Left lung (tissue), 4 donors: ENCODE measurements at regions not wholly inside any gene's neighbourhood (a gene's known extent, or its start where the extent isn't known, plus 50 kb on each side); places are given as distances from the start of the nearest gene placed in this dataset.

Experiments
- ATAC-seq: fragments of 200-7000 bp; cut with Tn5 transposase; one replicate; pipeline ENCODE4 v1.9.1; 2020; ENCODE audit warnings: moderate library complexity
- DNase-seq, 4 donors: peaks; one replicate each; pipeline ENCODE4 v3.0.0-alpha.2; 2013 to 2020
- H3K27ac ChIP-seq, 2 donors: fragments of 200-600 bp; sonication (generic) in 1 of 2; one replicate each; pipeline versions ENCODE4 v1.5.0 to v1.8.0; 2020 to 2021
- H3K27me3 ChIP-seq, 2 donors: fragments of 200-600 bp; sonication (generic) in 1 of 2; one replicate each; pipeline versions ENCODE4 v1.5.0 to v1.8.0; 2020 to 2021
- H3K36me3 ChIP-seq, 2 donors: fragments of 200-600 bp; sonication (generic) in 1 of 2; one replicate each; pipeline versions ENCODE4 v1.5.0 to v1.8.0; 2020 to 2021
- H3K4me1 ChIP-seq, 2 donors: fragments of 200-600 bp; one replicate each; pipeline ENCODE4 v1.8.0; 2021
- H3K4me3 ChIP-seq, 2 donors: fragments of 200-600 bp; sonication (generic) in 1 of 2; one replicate each; pipeline versions ENCODE4 v1.5.0 to v1.8.0; 2020 to 2021; ENCODE audit warnings: mild to moderate bottlenecking in 1 of 2
- H3K9me3 ChIP-seq, 2 donors: fragments of 200-600 bp; sonication (generic) in 1 of 2; one replicate each; pipeline versions ENCODE4 v1.5.0 to v1.8.0; 2020 to 2021
- CTCF ChIP-seq, 2 donors: fragments of 200-600 bp; sonication (generic) in 1 of 2; IDR thresholded peaks; one replicate each; pipeline versions ENCODE4 v1.5.0 to v1.8.0; 2021; ENCODE audit warnings: antibody characterized with exemption in 2 of 2
- intact Hi-C, 2 donors: fragments of 100-400 bp; cut with DNase I; formaldehyde crosslinking; loops; one replicate each; pipeline versions ENCODE4 v1.11.2 to v1.14.2; 2022
- donor health status: DM: no; HTN: yes; CAD: no.
- donor health status: DM: no; HTN: no; CAD: no.

- no peak for ATAC-seq
Observed at GRCh38 chr5:28369418-28369817, 1331.0 kb upstream of the CDH9 start.

GRCh38 chr5:28355831-28356230 is 1317.4 kb upstream of the CDH9 start:
- H3K4me3 ChIP-seq, result no peak overlapping the region
- peak; percentile 26 for ATAC-seq
- no peak for DNase-seq
- no peaks in the 10 kb centered on the region for H3K27me3 ChIP-seq
- no peak for TF ChIP-seq CTCF (IDR thresholded peaks at IDR 0.05)
- H3K9me3 ChIP-seq, result peaks cover 0 to 20% of the 10 kb centered on the region in 2 donors
- intact Hi-C loops, result no loop called here
- no peaks in the 10 kb centered on the region for H3K36me3 ChIP-seq
- no peak overlapping the region for H3K27ac ChIP-seq
- no peaks in the 10 kb centered on the region for H3K4me1 ChIP-seq

More at GRCh38 chr5:28369418-28369817, 1331.0 kb upstream of the CDH9 start:
- Histone ChIP-seq H3K4me3 (no peak overlapping the region), H3K27me3 (no peaks in the 10 kb centered on the region), H3K9me3 (no peaks in the 10 kb centered on the region), H3K4me1 (no peaks in the 10 kb centered on the region), H3K27ac (no peak overlapping the region), H3K36me3 (no peaks in the 10 kb centered on the region)
- no peak for TF ChIP-seq CTCF (IDR thresholded peaks at IDR 0.05)
- no peak for DNase-seq
- intact Hi-C loops, result no loop called here

GRCh38 chr5:28346696-28347095 is 1308.3 kb upstream of the CDH9 start:
- Histone ChIP-seq H3K27ac (no peak overlapping the region), H3K36me3 (no peaks in the 10 kb centered on the region), H3K4me1 (no peaks in the 10 kb centered on the region), H3K9me3 (peaks cover 0 to 17% of the 10 kb centered on the region in 2 donors), H3K4me3 (no peak overlapping the region), H3K27me3 (no peaks in the 10 kb centered on the region)
- TF ChIP-seq CTCF (IDR thresholded peaks at IDR 0.05), result no peak
- ATAC-seq, result no peak
- intact Hi-C loops, result no loop called here
- DNase-seq, result no peak

- Histone ChIP-seq H3K4me3 (no peak overlapping the region), H3K27me3 (no peaks in the 10 kb centered on the region), H3K36me3 (no peaks in the 10 kb centered on the region), H3K4me1 (no peaks in the 10 kb centered on the region), H3K9me3 (peaks cover 0 to 7% of the 10 kb centered on the region in 2 donors), H3K27ac (no peak overlapping the region)
- no peak for DNase-seq
- peak; percentile 43 to 46 for TF ChIP-seq CTCF (IDR thresholded peaks at IDR 0.05)
- intact Hi-C loops, result no loop called here
- peak; percentile 88 for ATAC-seq
Observed at GRCh38 chr5:28344836-28345433, 1306.5 kb upstream of the CDH9 start.

- no peak overlapping the region for H3K4me3 ChIP-seq
- ATAC-seq (no peak), DNase-seq (no peak)
- no peaks in the 10 kb centered on the region for H3K4me1 ChIP-seq
- no peak overlapping the region for H3K27ac ChIP-seq
- no peaks in the 10 kb centered on the region for H3K36me3 ChIP-seq
- TF ChIP-seq CTCF (IDR thresholded peaks at IDR 0.05), result no peak
- H3K9me3 ChIP-seq, result peaks cover 0 to 20% of the 10 kb centered on the region in 2 donors
- intact Hi-C loops, result no loop called here
- no peaks in the 10 kb centered on the region for H3K27me3 ChIP-seq
Observed at GRCh38 chr5:28329176-28329575, 1290.8 kb upstream of the CDH9 start.
